HG03159 (cell line): ENCODE measurements at regions not wholly inside any gene's neighbourhood (a gene's known extent, or its start where the extent isn't known, plus 50 kb on each side); places are given as distances from the start of the nearest gene placed in this dataset.

Experiments
- ATAC-seq: cut with Tn5 transposase; IDR thresholded peaks from one replicate; pipeline ENCODE4 v1.9.1; 2021; ENCODE audit warnings: mild to moderate bottlenecking, moderate library complexity; ENCODE audit not compliant: unreplicated experiment

DNA sequence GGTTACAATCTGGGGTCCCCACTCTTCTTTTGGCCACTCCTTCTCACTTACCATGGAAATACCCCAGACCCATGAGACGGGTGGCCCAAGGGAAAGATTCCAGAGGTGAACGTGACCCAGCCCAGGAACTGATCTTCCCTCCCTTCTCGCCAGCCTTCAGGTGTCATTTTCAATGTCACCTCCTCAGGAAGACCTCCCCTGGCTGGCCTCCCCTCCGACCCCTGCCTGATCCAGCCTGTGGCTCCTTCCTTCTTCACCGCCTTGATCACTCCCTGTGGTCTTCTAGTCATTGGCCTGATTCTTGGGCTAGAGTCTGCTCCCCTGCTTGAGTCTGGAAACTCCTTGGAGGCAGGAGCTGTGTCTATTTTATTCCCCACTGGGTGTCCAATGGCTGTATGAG is 146.1 kb downstream of the SMAD6 start:
- ATAC-seq, result no peak

DNA sequence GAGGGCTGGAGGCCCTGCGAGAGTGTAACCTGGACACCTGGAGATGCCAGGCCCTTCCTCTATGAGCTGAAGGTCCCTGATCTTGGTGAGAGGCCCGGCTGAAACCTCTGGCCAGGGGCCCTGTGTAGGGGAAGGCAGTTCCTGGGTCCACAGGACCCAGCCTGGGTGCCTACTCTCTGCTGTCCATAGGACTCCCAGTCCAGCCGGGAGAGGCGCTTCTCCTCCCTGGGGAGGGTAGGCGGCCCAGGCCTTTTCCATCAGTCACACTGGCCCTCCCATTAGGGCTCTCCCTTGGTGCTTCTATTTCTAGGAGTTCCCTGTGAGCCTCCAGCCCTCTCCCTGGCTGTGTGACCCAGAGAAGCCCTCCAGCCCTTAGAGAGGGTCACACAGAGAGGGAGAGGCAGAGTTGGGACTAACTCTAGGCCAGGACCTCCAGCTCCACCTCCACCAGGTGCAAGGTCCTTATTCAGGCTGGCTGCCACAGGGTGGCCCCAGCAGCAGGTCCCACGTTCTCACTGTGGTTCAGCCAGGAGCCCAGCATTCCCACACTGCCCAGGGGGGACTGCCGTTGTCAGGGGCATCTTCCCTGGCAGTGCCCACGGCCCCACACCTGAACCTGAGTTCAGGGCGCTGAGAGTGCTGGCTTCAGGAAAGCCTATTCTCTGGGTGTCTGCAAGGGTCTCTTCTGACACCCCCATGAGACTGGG is 146.8 kb downstream of the SMAD6 start:
- no peak for ATAC-seq

DNA sequence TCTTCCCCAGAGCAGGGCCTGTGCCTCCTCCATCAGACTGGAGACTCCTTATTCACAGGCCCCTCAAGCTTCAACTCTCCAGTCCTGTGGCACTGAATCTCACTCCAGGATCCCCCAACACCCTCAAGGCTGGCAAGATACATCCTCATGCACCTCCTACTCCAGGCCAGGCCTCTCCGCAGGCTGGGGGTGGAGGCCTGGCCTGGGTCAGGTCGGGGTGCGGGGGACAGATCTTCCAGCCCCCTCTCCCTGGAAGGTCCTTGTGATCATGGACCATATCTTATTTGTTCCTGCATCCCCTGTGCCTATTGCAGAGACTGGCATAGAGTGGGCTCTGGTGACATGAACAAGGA is 147.3 kb downstream of the SMAD6 start:
- no peak for ATAC-seq

- no peak for ATAC-seq
These were observed 147.7 kb downstream of the SMAD6 start for GRCh38 chr15:66849746-66850077.

DNA sequence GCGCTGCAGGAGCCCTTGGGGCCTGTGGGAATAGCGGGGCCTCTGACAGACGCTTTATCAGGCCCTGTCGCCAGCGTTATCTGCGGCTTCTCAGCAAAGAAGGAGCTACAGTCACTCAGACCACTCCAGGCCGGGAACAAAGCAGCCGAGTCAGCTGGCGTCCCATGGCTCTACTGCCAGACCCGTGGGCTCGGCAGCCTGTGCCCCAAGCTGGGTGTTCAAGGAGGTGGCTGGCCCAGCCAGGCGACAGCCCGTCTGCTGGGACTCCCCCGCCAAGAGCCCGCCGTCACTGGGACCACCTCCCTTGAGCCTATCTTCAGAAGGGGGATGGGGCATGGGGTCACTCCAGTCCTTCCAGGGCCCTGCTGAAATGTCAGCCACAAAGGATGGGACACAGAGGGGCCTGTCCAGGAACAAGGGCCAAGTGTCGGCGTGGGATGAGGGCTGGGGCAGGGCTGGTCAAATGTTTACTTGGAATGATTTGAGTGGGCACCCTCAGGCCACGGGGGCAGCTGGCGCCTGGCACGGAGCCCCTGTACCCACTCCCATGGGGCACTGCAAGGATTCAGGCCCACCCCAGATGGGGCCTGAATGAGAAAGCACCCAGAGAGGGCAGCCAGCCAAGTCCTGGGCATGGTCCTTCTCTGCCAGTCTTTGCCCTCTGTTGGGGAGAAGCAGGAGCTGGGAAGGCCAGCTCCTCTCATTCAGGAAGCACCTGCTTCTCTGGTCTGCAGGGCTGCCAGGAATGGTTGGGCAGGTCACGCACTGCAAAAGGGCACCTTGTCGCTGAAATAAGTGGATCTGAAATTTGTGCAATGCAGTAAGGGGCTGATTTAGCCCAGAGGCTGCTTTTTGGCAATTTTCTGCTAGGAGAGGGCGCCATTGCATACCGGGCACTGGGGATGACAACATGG is 148.3 kb downstream of the SMAD6 start:
- no peak for ATAC-seq

GRCh38 chr15:66850996-66851310 is 148.9 kb downstream of the SMAD6 start:
- no peak for ATAC-seq

- peak; percentile 64 for ATAC-seq
These were observed 149.5 kb downstream of the SMAD6 start for GRCh38 chr15:66851311-66852063.

DNA sequence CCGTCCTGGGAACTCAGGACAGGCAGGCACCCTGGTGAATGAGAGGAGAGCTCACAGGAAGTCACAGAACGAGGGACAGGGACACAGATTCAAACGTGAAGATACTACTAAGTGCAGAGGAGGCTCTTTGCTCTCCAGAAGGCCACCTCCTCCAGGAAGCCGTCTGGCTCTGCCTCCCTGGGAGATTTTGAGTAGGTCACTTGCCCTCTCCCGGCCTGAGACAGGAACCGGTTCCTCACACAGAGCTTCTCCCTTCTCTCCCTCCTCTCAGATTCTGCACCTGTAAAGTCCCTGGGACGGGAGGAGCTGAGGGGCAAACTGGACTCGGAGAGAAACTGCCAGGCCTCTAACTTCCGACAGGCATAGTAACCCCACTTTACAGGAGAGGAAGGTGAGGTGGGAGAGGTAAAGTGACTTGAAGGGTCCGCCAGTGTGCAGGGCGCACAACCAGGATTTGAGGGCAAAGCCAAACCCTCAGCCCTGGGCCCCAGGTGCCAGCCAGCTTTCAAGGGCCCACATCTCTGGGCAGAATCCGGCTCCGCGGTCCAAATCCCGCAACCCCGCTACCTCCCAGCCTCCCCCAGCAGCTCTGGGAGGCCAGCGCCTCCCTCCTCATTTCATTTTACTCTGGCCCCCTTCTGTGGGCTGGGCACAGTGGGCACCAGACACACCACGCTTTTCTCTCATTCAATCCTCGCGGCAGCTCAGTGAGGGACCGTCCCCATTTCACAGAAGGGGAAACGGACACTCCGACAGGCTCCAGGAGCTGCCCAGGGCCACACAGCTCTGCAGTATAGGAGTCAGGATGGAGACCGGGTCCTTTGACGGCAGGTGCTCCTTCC is 150.2 kb downstream of the SMAD6 start:
- ATAC-seq, result no peak

DNA sequence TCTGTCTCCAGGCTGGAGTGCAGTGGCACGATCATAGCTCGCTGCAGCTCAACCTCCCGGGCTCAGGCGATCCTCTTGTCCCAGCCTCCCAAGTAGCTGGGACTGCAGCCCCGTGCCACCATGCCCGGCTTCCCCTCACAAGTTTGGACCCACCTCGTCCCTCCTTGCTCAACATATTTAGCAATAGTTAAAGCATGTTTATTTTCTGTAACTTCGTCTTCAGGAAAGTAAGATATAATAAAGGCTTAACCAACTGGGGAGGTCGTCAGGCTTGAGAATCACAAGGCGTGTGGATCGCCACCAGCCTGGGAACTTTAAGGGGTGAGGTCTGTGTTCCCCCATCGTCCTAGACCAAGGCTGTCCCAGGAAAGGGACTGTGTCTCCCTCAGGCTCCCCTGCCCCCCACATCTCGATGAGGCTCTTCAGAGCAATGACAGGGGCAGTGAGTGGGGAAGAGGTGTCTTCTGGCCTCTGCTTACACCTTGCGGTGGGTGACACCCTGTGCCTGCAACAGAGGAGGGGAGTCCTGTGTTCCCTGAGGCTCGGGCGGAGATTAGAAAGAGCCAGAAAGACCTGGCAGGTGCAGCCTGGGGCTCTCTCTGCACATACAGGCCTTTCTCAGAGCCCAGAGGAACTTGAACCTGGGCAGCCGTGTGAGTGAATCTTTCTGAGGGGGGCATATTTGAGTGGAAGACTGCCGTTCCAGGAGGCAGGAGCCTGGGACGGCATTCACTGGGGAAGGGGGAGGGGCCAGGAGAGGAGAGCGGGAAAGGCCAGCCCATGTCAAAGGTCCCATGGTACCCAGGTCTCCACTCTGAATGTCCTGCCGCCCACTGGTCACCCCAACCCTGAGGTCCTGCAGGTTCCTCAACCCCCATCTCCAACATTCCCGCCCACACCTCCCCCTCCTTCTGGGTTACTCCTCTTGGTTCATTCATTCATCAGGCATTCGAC is 152.3 kb downstream of the SMAD6 start:
- ATAC-seq, result no peak

DNA sequence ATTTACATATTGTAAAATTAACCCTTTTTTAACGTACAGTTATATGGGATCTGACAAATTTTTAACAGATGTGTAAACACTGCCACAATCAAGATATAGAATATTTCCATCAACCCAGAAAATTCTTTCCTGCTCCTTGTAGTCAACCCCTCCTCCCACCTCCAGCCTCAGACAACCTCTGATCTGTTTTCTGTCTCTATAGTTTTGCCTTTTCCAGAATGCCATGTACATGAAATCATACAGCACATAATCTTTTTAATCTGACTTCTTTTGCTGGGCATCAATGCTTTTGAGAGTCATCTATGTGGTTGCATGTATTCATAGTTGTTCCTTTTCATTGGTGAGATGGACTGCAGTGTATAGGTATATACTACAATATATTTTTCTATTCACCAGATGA is 153.0 kb downstream of the SMAD6 start:
- no peak for ATAC-seq

GRCh38 chr15:66857694-66858093 is 155.7 kb downstream of the SMAD6 start:
- ATAC-seq, result no peak

DNA sequence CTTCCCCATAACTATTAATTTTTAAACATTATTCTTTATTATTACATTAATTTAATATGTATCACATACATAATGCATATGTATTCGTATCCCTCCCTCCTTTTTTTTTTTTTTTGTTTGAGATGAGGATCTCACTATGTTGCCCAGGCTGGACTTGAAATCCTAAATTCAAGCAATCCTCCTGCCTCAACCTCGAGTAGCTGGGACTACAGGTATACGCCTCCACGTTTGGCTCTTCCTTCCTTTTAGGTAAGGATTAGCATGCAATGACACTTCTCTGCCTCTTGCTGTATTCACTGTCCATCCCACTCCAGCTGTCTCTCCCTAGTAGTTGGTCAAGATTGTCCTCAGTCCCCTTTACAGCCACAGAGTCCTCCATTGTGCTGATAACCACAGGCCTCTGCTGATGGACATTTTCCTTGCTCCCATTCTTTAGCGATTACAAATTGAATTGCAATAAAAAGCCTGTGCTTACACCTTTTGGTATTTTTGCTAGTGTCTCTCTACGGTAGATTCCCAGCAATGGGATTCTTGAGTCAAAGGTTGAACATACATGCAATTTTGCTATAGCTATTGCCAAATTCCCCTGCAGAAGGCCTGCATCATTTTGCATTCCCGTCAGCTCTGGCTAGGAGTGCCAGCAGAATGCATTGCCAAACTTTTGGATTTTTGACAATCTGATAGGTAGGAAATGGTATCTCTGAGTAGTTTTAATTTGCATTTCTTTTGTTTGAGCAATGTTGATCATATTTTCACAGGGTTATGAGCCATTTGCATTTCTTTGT is 156.6 kb downstream of the SMAD6 start:
- ATAC-seq, result no peak

- ATAC-seq, result no peak
These were observed 157.7 kb downstream of the SMAD6 start for GRCh38 chr15:66859688-66860253.

DNA sequence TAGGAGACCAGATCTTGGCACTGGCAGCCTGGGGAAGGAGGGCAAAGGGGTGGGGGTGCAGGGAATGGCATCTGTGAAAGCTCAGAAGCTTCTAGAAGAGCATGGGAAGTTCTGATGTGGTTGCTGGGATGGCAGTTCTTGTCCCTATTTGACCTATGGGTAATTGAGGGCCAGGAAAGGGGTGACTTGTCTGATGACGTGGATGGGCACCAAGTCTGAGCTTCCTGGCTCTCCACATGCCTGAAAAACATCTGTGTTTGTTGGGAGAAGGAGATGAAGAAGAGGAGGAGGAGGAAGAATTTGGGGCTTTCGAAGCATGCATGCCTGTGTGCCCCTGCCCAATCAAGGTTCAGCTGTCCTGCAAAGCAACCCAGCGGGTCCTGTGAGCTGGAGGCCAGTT is 158.8 kb downstream of the SMAD6 start:
- no peak for ATAC-seq

DNA sequence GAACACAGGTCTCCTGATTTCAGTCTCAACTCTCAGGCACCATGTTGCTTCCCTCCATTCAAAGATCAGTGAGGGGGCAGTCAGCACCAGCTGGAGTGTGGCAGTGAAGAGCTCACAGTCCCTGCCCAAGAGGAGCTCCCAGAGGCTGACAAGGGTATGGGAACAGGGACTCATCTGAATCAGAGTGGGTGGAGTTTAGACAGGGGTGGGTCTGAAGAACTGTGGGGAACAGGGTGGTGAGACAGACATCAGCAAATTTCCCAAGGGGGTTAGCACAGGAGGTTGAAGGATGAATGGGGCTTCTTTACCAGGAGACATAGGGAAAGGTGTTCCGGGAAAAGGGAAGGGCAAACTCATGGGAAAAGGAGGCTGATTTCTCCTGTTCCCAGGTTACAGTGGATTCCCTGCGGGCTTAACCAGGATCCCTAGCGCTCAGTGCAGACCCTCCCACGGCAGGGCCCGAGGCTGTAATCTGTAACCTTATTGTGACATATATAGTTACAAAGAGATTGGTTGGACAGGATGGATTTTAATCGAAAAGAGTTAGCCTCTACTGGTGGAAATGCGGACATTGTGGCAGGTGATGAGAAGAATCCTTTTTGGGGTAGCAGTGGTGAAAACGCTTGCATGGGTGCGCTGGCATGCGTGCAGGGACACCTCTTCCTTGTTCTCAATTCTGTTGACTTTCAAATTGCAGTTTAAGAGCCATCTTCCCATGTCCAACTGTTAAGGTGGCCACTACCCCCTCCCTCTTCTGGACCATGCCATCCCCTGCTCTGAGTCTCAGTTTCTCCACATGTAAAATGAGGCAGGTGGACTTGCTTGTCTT is 160.3 kb downstream of the SMAD6 start:
- no peak for ATAC-seq

DNA sequence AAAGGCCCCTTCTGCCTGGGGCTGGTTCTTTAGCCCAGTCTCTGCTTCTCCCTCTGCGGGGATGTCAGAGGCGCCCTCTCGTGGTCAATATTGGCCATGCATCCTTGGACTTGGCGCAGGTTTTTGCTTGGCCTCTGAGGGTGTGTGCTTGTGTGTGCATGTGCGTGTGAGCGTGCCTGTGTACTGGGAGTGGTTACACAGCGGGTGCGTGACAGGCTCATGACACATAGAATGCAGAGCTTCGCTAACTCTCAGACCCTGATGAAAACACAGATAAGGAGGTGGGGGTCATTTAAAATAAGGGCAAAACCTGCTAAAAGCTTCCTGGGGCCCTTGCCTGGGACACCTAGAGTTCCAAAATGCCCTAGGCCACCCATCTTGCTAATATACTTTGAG is 160.9 kb downstream of the SMAD6 start:
- ATAC-seq, result peak; percentile 52

DNA sequence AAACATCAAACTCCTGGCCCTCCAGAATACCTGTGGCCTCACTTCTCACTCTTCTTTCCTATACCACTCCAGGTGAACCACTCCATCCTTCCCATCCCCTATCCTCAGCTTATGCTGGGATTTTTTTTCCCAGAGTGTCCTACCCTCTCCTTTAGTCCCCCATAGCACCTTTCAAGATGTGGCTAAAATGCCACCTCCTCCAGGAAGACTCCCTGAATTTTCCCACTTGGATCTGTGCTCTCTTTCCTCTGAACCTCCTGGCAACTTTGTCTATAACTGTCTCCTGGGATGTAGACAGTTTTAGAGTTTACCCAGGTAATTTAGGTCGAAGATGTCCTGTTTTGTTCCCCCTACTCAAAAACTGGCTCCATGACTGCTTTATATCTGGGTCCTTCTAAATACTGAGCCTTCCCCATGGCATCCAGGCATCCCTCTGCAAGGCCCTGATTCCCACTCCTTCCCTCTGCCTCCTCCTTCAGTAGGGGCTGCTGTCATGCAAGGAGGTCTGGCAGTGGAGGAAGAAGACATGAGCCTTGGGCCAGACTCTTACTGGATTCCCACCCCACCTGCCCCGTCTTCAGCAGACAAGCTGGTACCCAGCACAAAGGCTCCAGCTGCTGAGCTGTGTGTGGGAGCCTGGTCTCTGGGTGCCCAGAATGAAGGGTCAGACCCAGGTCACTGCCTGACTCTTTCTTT is 161.5 kb downstream of the SMAD6 start:
- no peak for ATAC-seq
